Kidney epithelial cell (primary cell): ENCODE measurements at regions not wholly inside any gene's neighbourhood (a gene's known extent, or its start where the extent isn't known, plus 50 kb on each side); places are given as distances from the start of the nearest gene placed in this dataset.

Experiments used
- DNase-seq: peaks from one replicate; pipeline ENCODE4 v3.0.0-alpha.2; 2010; ENCODE audit warnings: low read depth
- H3K27me3 ChIP-seq: 2 replicates; pipeline ENCODE4 v1.6.0; 2011; ENCODE audit warnings: low read length; ENCODE audit not compliant: control insufficient read depth, insufficient read depth
- H3K36me3 ChIP-seq: 2 replicates; pipeline ENCODE4 v1.5.1; 2011; ENCODE audit warnings: low read length; ENCODE audit not compliant: control insufficient read depth, insufficient read depth
- H3K4me3 ChIP-seq: 2 replicates; pipeline ENCODE4 v1.5.1; 2011; ENCODE audit warnings: low read depth, mild to moderate bottlenecking, control low read depth, low read length
- CTCF ChIP-seq: IDR thresholded peaks from 2 replicates; pipeline ENCODE4 v1.5.1; 2011; ENCODE audit warnings: mild to moderate bottlenecking, moderate library complexity, low read length, control low read depth, inconsistent platforms; ENCODE audit not compliant: insufficient read depth, poor library complexity, severe bottlenecking

- no peak for DNase-seq
- Histone ChIP-seq H3K4me3 (no peak overlapping the region), H3K36me3 (no peaks in the 10 kb centered on the region), H3K27me3 (peaks cover 16% of the 10 kb centered on the region)
- no peak for TF ChIP-seq CTCF
These were observed 173.8 kb downstream of the RPLP1 start for GRCh38 chr15:69626095-69627066.

DNA sequence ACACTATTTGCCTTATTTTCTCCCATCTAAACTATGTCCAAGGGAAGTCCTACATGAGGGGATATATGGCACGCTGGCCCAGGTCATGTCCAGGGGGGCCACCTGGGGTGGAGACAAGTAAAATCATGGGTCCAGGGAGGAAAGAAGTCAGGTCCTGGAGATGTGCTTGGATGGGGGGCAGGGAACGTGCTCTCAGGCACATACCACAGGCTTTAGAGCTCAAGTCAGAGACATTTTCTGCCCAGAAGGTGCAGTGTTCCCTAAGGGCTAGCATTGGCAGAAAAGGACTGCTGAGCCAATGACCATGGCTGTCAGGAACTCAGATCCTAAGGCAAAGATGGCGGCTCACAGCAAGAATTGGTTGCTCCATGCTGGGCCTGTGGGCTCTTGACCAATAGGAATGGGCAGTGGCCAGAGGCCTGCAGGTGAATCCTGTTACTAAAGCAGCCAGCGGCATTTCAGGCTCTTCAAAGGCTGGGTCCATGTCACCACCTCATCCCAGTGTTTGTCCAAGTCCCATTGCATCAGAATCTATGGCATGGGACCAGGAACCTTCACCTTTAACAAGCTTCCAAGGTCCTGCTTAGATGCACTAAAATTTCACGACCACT, 175.0 kb downstream of the RPLP1 start:
- Histone ChIP-seq H3K36me3 (no peaks in the 10 kb centered on the region), H3K4me3 (no peak overlapping the region), H3K27me3 (peaks cover 19% of the 10 kb centered on the region)
- no peak for TF ChIP-seq CTCF
- DNase-seq: no peak

GRCh38 chr15:69628256-69629093, 175.9 kb downstream of the RPLP1 start:
- TF ChIP-seq CTCF: no peak
- H3K4me3 ChIP-seq: no peak overlapping the region
- DNase-seq: no peak
- no peaks in the 10 kb centered on the region for H3K36me3 ChIP-seq
- H3K27me3 ChIP-seq: peaks cover 19% of the 10 kb centered on the region

DNA sequence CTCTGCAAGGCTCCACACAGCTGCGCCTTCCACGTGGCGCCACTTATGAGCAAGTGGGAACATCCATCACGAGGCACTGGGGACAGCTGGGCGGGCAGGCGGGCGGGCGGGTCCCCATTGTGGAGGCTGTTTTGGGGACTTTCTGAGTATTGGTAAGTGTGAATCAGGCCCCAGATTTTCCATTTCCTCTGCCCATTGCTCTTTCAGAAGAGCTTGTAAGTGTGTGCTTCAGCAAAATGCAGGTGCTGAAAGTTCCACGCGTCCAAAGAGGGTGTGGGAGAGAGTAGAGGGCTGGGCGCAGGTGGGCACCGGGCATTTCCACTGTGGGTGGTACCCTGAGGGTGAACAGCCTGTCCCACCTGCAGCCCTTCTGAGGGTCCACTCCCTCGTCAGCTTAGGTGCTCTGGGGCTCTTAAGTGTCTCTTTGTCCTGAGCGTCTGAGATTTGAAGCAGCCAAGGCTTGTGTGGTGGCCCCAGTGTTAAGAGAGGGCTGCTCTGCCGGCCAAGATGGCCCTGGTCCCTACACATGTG, 177.1 kb downstream of the RPLP1 start:
- Histone ChIP-seq H3K4me3 (no peak overlapping the region), H3K27me3 (peaks cover 19% of the 10 kb centered on the region), H3K36me3 (no peaks in the 10 kb centered on the region)
- no peak for TF ChIP-seq CTCF
- DNase-seq: no peak

GRCh38 chr15:69631005-69631404, 178.4 kb downstream of the RPLP1 start:
- no peak for DNase-seq
- peaks cover 19% of the 10 kb centered on the region for H3K27me3 ChIP-seq
- no peak for TF ChIP-seq CTCF

More at GRCh38 chr15:69631005-69631404, 178.4 kb downstream of the RPLP1 start:
- H3K4me3 ChIP-seq: no peak overlapping the region
- H3K36me3 ChIP-seq: no peaks in the 10 kb centered on the region
